ENCODE measurements at regions not wholly inside any gene's neighbourhood (a gene's known extent, or its start where the extent isn't known, plus 50 kb on each side); places are given as distances from the start of the nearest gene placed in this dataset.

DNA sequence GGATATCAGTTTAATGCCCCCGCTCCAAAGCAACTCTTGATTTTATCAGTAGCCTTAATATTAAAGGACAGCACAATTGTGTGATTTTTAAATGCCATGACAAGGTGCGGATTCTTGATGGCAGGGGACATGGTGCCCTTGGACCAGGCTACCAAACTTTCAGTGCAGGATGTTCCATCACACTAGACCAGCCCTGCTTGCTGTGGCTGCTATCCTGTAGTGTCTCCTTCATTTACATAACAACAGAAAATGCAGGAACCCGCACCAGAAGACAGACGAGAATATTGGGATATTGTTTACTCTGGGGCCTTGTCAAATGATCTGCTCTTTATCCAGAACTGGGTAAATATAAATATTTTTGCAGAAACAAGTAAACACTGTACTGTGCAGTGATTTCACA is 229.3 kb upstream of the PKN2 start:
- TF ChIP-seq, protein P1, sequence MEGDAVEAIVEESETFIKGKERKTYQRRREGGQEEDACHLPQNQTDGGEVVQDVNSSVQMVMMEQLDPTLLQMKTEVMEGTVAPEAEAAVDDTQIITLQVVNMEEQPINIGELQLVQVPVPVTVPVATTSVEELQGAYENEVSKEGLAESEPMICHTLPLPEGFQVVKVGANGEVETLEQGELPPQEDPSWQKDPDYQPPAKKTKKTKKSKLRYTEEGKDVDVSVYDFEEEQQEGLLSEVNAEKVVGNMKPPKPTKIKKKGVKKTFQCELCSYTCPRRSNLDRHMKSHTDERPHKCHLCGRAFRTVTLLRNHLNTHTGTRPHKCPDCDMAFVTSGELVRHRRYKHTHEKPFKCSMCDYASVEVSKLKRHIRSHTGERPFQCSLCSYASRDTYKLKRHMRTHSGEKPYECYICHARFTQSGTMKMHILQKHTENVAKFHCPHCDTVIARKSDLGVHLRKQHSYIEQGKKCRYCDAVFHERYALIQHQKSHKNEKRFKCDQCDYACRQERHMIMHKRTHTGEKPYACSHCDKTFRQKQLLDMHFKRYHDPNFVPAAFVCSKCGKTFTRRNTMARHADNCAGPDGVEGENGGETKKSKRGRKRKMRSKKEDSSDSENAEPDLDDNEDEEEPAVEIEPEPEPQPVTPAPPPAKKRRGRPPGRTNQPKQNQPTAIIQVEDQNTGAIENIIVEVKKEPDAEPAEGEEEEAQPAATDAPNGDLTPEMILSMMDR (IDR thresholded peaks at IDR 0.05): no peak
- TF ChIP-seq POLR2A (IDR thresholded peaks at IDR 0.05): no peak

All from lower leg skin (tissue), 3 donors.